Daoy (cell line): ENCODE measurements at regions not wholly inside any gene's neighbourhood (a gene's known extent, or its start where the extent isn't known, plus 50 kb on each side); places are given as distances from the start of the nearest gene placed in this dataset.

Experiments used
- DNase-seq: peaks from one replicate; pipeline ENCODE4 v3.0.0-alpha.2; 2015; ENCODE audit warnings: low read depth

DNA sequence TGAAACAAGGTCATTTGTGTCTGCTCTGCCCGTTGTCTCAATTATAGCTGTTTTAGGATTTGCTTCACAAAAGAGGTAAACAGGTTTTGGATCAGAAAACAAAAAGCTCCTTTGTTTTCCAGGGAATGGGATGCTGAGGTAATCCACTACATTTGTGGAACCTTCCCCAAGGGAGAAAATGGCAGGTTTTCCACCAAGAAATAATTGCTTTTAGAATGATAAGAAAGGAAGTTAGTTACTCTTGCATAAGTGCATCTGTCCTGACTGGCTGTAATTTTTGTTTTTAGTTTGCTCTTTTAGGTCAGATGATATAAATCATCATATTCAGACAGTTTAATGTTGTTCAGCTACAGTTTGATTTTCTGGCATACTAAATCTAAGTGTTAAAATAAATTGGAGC is 198.5 kb upstream of the COL8A1 start:
- DNase-seq, result no peak

DNA sequence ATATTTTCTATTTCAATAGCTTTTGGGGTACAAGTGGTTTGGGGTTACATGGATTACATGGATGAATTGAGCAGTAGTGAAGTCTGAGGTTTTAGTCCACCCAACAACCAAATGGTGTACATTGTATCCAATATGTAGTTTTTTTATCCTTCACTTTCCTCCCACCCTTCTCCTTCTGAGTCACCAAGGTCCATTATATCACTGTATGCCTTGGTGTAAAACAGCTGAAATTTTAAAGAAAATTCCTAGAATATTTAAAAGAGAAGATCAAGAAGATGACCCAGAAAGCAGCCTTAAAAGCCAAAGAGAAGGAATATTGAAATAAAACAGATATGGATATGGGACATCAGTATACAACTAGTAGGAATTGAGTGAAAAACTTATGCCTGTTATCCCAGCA is 204.2 kb upstream of the COL8A1 start:
- no peak for DNase-seq

DNA sequence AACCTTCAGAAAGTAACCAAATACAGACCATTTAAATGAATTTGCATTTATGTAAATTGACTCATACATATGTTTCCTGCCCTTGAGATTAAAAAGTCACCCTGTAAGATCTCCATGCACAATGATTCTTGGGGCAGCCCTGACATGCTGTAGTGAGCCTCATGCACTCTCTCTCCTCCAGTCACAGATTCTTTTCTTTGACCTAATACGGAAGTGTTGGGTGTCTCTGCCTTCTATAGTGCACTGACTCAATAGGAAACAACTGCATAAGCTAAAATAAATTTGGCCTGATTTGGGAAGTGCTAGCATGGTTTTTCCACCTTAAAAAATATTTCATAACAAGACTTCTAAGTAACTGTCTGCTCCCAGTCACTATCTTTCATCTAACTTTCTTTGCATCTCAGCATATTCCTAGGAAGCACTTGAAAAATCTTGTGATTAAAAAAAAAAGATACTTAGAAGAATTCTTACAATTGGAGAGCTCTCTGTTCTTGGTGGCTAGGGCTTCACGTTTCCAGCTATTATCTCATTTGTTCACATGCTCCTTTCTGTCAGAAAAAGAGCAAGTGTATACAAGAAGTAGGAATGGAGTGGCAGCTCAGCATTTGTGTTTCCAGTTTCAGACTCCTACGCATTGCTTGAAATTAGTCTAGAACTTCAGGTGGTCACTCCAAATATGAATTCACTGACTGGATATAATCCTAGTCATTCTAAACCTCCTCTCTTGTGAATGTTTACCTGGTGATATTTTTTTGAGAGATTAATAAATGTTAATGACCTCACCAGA is 207.9 kb upstream of the COL8A1 start:
- no peak for DNase-seq

DNA sequence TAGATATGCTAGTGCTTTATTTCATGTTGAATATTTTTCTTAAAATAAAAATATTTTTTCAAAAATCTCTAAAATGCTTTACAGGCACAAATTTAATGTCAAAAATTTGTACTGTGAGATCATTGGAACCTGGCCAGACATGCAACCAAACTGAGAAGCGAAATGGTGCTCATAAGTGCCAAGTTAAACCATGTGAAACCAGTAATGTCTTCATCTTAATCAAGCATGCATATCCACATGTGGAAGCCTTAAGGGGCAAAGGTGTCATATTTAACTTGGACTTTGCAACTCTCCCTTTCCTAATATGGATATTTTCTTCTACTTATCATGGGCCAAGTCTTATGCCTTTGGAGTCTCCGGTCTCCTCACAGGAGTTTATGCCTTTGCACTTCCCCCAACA is 208.9 kb upstream of the COL8A1 start:
- no peak for DNase-seq

DNA sequence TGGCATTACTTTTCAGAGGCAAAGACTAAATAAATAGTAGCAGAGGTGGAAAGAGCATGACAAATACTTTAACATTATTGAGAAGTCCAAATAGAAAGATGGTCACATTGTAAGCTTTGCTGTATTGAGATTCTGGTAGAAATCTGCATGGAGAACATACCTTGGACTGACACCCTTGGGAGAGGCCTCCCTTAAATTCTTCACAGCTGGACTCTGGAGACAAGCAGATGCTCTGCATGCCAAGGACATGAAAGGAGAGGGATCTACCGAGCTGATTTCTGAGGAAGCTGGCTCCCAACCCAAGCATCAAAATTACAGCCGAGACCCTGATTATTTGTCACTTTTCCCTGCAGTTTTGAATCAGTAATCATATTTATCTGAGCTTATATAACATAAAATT is 212.5 kb upstream of the COL8A1 start:
- DNase-seq, result no peak

DNA sequence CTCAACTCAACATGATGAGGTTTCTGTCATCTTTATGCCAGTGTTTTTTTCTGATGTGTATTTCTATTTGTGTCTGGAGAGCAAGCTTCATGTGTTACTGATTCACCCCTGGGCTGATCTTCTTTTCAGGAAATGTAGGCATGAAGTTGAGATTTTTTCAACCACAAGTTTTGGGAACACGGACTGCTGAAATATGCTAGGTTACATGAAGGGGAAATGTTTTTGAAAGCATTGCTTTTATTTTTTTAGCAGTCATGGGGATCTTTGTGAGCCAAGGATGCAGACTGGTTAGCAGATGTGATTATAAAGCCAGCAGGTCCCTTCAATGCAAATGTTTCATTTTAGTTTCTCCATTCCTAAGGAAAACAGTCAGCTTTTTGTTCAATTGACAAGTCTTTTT is 219.3 kb upstream of the COL8A1 start:
- no peak for DNase-seq

DNA sequence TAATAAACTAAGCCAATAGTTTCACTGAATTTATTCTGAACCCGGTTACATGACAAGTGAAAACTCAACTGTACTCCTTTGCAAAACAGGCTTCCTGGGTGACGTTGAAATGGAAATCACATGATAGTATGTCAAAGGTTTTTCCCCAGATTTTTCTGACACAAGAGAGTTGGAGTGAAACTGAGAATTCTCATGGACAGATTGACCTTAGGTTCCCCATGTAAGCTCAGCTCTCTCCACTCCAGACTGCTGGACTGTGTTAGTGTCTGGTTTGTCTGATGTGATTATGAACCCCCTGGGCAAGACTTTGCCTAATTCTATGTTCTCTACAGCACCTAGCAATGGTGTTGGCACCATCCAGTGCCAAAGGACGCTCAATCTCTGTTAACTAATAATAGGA is 219.7 kb upstream of the COL8A1 start:
- DNase-seq, result no peak

DNA sequence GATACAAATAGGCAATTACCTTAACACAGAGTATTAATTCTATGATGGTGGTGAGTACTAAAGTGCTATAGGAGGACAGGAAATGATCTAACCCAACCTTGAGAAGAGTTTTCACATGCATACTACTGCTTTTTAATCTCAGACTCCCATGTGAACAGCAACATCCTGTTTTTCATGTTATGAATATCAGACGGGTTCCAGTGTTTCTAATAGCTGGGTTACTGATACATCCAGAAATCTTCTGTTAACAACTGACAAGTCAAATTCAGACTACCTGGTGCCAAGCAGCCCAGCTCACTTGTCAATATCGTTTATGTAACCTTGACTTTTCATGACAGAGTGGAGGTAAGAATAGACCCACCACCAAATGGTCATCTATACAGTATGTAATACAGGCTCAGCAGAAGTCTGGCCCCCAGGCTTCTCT is 220.2 kb upstream of the COL8A1 start:
- DNase-seq, result no peak

DNA sequence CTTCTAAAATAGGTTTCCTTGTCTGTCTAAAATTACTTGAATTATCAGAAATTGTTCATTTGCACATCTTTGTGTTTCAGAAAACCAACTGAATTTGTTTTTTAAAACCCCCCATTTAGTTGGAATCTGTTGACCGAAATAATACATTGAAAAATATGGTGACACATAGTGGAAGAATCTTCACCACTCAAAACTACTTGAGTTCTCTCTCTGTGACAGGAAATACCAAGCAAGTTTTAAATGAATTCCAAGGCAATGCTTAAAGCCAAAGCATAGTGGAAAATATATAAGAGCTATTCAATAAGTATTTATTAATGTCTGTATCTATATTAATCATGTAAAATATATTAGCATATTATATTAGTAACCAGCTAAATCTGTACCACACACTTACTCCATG is 224.9 kb upstream of the COL8A1 start:
- peak; percentile 3 for DNase-seq

DNA sequence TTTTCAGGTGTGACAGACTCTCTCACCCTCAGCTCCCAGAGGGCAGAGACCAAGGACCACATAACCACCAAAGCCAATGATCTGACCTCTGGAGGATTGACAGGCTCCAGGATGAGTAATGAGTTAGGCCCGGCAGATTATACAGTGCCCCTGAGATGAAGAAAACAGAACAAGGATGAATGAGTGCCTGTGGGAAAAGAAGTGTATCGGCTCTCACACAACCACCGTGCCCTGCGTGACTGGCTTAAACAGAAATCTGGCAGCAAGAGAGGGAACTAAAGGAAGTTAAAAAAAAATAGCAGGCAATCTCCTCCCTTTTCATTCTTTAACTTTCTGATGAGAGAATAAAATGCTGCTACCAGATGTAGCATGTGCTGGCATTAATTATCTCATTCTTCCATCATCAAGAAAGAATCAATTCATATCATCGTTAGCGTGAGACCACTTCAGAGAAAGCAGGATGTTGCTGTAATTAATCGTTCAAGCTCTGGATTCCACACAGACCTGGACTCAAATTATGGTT is 227.5 kb upstream of the COL8A1 start:
- DNase-seq, result peak; percentile 28

DNA sequence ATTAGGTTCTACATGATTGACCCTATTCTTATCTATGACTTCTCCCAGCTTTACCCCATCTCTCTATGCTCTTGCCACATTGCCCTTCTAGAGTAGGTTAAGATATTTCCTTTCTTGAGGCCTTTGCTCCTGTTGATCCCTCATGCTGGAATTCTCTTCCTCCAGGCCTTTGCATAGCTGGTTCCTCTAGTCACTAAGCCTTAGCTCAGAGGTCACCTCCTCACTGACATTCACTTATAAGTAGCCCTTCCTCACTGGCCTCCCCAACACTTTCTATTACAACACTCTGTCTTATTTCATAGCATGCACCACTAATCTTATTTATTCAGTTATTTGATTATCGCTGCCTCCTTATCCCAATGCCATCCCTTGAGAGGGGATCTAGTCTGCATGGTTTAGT is 228.4 kb upstream of the COL8A1 start:
- DNase-seq, result no peak

DNA sequence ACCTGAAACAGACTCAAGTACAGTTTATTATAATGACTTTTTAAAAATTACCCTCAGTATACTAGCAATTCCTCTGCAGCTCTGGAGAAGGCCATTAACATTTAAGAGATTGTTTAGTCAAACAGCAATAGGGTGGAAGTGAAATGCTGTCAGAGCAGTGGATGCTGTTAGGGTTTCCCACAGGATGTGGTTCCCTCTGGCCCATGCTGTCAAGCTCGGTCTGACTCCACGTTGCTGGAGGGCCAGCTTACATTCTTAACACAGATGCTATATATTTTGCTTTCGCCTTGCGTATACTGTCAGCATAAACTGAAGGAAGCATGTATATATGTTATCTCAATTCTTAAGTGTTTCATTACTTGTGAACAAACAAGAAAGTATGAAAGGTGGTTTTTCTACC is 231.1 kb upstream of the COL8A1 start:
- peak; percentile 19 for DNase-seq

DNA sequence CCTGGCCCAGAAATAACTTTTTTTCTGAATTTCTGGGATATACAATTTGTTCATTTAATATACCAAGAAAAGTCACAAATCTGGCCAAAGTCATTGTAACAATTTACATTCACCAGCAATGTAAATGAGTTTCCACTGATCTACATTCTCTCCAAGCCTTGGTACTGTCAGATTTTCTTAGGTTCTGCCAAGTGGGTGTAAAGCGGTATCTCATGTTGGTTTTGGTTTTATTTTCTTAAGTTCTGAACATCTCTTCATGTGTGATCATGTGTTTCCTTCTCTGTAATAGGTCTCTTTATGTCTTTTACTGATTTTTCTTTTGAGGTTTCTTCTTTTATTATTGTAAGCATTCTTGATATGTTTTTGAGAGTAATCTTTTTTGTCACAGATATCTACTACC is 235.6 kb upstream of the COL8A1 start:
- no peak for DNase-seq

DNA sequence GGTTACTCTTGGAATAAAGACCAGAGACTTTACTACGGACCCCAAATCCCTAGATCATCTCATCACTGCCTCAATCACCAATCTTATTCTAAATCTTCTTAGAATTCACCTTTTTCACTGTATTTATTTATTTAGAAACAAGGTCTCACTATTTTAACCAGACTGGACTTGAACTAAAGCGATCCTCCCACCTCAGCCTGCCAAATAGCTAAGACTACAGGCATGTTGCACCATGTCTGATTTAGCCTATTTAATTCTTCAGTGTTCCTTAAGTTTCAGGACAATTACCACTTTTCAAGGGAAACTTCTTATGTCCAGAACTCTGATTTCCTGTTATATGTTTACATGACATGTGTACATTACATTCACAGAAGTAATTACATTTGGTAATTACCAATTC is 238.0 kb upstream of the COL8A1 start:
- no peak for DNase-seq

DNA sequence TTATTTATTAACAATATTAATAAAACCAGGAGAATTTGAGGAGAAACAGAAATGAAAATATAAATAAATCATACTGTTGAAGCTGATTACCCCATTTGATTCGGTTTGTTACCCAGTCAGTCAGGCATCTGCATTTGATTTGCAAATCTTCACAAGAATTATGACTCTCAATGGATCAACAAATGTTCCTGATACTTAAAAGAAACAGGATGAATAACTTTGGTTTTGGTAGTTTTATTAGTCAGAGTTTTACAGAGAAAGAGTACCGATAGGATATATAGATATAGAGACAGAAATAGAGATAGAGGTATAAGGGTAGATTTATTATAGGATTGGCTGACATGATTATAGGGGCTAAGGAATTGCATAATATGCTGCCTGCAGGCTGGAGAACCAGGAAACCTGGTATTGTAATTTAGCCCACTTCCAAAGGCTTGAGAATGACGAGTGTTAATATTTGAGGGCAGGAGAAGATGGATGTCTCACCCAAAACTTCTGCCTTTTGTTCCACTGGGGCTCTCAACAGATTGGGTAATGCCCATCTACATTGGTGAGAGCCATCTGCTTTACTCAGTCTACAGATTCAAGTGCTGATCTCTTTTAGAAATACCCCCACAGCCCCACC is 241.6 kb upstream of the COL8A1 start:
- DNase-seq, result no peak

DNA sequence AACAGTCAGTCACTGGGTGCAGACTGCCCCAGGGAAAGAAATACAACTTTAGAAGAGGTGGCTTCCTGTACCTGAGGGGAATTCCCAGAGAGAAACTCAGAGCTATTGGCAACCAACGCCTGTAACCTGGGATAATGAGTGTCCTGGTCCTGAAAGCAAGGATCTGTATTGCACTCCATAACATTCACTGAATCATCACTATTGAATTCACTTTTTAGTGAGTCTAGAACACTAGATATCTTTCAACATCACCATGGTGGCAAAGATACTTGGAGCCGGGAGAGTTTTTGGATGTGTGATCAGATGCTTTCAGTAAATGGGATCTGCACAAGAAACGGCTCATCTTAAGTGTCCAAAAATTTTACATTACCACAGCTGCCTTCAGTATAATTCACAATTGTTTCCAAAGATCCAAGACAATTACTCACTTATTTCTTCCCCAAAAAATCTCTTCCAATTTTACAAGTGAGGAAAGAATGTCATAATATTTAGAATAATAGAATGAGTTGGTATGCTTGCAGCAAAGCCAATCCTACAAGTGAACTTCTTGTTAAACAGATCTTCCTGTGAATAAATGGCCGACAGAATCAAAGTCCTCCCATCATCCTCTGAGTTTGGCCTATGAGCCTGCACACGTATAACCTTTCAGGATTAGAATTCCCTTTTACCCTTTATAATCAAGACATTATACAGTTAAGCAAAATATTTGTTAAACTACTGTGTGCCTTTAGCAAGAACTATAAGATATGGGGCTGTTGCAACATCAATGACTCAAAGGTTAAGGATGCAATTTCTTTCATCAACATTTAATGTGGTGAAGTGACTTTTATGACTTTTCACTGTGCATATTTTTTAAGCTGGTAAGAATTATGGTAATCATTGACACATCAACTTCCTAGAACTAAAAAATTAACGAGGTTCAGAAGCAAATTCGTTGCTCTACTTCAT is 243.3 kb upstream of the COL8A1 start:
- peak; percentile 17 for DNase-seq

DNA sequence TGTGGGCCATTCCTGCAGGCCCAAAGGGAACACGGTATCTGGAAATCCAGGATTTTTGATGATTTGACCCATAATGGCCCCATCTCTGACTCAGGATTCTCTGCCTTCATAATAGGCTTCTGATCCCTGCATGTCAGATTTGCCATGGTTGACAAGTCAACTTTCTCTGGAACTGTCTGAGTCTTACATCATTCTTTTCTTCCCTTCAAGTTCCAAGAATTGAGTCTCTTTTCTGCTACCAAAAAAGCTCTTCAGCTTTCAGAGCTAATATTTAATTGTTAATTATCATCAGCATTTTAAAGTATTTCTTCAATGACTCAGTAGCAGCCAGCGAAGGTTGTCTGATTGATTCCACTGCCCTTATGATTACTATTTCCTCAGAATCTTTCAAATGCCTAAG is 244.4 kb upstream of the COL8A1 start:
- DNase-seq, result no peak

DNA sequence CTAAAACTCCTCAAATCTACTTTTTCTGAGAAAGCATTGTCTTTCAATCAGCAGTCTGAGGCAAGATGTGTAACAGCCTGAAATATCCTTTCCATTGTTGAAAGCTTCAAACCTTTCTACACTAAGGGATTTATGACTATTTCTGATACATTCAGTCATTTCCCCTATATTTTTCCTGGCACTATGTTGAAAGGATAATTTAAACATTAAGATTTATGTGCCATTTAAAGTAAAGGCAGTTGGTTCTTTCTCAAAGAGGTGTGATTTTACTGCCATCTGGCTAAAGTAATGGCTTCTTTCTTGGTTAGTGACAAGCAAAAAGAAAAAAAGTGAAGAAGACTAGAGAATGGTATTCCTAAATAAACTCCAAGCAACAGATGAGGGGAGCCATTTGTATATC is 249.6 kb upstream of the COL8A1 start:
- DNase-seq, result no peak

DNA sequence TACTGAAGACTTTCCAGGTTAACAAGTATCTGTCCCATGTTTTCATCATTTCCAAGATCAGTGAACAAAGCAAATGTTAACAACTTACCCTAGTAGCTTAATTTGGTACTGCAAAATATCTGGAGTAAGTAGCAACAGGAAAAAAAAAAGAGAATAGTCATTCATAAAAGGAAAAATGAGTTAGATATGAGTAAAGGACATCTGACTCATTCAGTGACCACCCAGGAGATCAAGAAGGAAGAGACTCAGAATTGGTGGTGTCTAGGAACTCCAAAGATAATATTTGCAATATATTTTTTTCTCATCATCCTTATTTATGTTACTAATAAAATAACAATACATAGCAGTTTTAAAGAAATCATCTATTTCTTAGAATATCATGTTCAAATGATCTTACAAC is 253.8 kb upstream of the COL8A1 start:
- DNase-seq, result peak; percentile 3

DNA sequence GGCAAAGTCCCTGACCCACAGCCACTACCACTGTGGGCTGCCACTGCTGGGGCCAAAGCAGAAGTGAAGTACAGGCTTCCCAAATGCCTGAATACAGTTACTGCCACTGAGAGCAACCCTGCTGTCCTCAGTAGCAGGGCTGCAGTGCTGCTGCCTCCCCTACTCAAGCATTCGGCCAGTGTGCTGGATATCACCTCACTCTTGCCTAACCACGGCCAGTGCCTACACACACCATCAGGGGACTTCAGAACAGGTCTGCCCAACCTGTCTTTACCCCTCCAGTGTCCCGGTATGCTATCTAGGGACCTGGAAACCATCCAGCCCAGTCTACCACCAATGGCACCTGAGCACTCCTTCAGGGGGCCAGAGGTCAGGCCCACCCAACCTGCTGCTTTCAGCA is 261.5 kb upstream of the COL8A1 start:
- DNase-seq, result no peak

DNA sequence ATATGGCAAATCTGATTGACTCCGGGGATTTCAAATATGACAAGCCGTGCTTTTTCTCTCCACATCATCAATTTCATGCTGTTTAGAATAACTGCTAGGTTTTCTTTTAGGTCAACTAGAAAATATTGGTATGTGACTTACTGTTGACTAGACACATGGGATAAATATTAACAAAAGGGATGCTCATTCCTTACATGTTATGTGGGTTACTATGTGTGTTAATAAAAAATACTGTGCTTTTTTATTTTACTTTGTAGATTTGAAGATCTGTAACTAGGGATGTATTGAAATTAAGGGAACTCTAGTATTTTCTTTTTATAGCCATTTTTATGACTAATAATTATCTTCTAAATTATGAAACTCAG is 264.6 kb upstream of the COL8A1 start:
- DNase-seq, result no peak

DNA sequence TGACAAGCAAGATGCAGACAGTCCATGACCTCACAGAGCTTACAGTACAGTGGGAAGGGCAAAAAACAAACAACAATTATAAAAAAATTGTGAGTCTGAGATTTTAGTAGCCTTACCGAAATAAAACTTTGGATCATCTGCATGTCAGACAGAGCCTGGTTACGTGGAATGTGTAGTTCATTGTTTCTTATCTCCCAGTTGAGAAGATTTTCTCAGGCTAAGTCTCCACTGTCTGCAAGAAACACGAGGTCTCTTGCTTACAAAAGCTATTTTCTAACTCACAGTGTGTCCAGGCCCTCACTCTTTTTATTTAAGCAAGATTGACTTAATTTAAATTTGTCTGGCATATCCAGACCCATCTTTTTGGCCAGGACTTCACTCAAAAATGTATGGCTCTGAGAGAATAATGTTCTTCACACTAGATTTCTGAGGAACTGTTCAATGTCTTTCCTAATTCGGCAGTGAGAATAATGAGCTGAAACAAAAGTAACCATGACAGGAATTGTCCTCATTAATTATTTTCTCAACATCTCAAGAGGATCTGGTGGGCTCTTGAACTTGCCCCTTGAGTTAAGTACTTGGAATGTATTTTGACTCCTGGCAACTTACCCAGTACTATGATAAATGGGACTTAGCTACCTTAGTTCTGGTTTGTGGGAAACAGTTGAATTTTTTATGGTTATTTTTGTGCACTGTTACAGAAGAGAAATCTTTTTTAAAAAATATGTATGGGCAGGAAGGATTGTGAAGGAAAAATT is 265.1 kb upstream of the COL8A1 start:
- DNase-seq, result no peak
